ENCODE measurements at regions not wholly inside any gene's neighbourhood (a gene's known extent, or its start where the extent isn't known, plus 50 kb on each side); places are given as distances from the start of the nearest gene placed in this dataset.

- no peak overlapping the region for H3K4me3 ChIP-seq (ENCODE audit: low read length)
- TF ChIP-seq ZNF274 (IDR thresholded peaks at IDR 0.05; ENCODE audit: low read depth, low read length): no peak
Measured at GRCh38 chr3:144257381-144257780, 285.8 kb downstream of the DIPK2A start.

GRCh38 chr3:144259267-144259666, 287.6 kb downstream of the DIPK2A start:
- TF ChIP-seq ZNF274 (IDR thresholded peaks at IDR 0.05; ENCODE audit: low read depth, low read length): no peak
- H3K4me3 ChIP-seq (ENCODE audit: low read length): no peak overlapping the region

GRCh38 chr3:144263706-144264105, 292.1 kb downstream of the DIPK2A start:
- no peak for TF ChIP-seq ZNF274 (IDR thresholded peaks at IDR 0.05; ENCODE audit: low read depth, low read length)
- no peak overlapping the region for H3K4me3 ChIP-seq (ENCODE audit: low read length)

- no peak for TF ChIP-seq ZNF274 (IDR thresholded peaks at IDR 0.05; ENCODE audit: low read depth, low read length)
- H3K4me3 ChIP-seq (ENCODE audit: low read length): no peak overlapping the region
Measured at GRCh38 chr3:144264350-144264749, 292.7 kb downstream of the DIPK2A start.

- no peak for TF ChIP-seq ZNF274 (IDR thresholded peaks at IDR 0.05; ENCODE audit: low read depth, low read length)
- no peak overlapping the region for H3K4me3 ChIP-seq (ENCODE audit: low read length)
Measured at GRCh38 chr3:144264794-144265193, 293.2 kb downstream of the DIPK2A start.

GRCh38 chr3:144265542-144266100, 294.0 kb downstream of the DIPK2A start:
- TF ChIP-seq ZNF274 (IDR thresholded peaks at IDR 0.05; ENCODE audit: low read depth, low read length): no peak
- no peak overlapping the region for H3K4me3 ChIP-seq (ENCODE audit: low read length)

GRCh38 chr3:144270100-144270499, 298.5 kb downstream of the DIPK2A start:
- no peak for TF ChIP-seq ZNF274 (IDR thresholded peaks at IDR 0.05; ENCODE audit: low read depth, low read length)
- H3K4me3 ChIP-seq (ENCODE audit: low read length): no peak overlapping the region

GRCh38 chr3:144272680-144273079, 301.1 kb downstream of the DIPK2A start:
- TF ChIP-seq ZNF274 (IDR thresholded peaks at IDR 0.05; ENCODE audit: low read depth, low read length): no peak
- no peak overlapping the region for H3K4me3 ChIP-seq (ENCODE audit: low read length)

- H3K4me3 ChIP-seq (ENCODE audit: low read length): no peak overlapping the region
- no peak for TF ChIP-seq ZNF274 (IDR thresholded peaks at IDR 0.05; ENCODE audit: low read depth, low read length)
Measured at GRCh38 chr3:144273601-144274000, 302.0 kb downstream of the DIPK2A start.

- no peak for TF ChIP-seq ZNF274 (IDR thresholded peaks at IDR 0.05; ENCODE audit: low read depth, low read length)
- H3K4me3 ChIP-seq (ENCODE audit: low read length): no peak overlapping the region
Measured at GRCh38 chr3:144275005-144275404, 303.4 kb downstream of the DIPK2A start.

- TF ChIP-seq ZNF274 (IDR thresholded peaks at IDR 0.05; ENCODE audit: low read depth, low read length): no peak
Measured at GRCh38 chr3:144282313-144282712, 310.7 kb downstream of the DIPK2A start.

GRCh38 chr3:144286235-144286910, 314.8 kb downstream of the DIPK2A start:
- H3K4me3 ChIP-seq (ENCODE audit: low read length): no peak overlapping the region

More at GRCh38 chr3:144282313-144282712, 310.7 kb downstream of the DIPK2A start:
- no peak overlapping the region for H3K4me3 ChIP-seq (ENCODE audit: low read length)

GRCh38 chr3:144287001-144287400, 315.4 kb downstream of the DIPK2A start:
- no peak overlapping the region for H3K4me3 ChIP-seq (ENCODE audit: low read length)
- TF ChIP-seq ZNF274 (IDR thresholded peaks at IDR 0.05; ENCODE audit: low read depth, low read length): no peak

More at GRCh38 chr3:144286235-144286910, 314.8 kb downstream of the DIPK2A start:
- no peak for TF ChIP-seq ZNF274 (IDR thresholded peaks at IDR 0.05; ENCODE audit: low read depth, low read length)

GRCh38 chr3:144289057-144289456, 317.4 kb downstream of the DIPK2A start:
- no peak for TF ChIP-seq ZNF274 (IDR thresholded peaks at IDR 0.05; ENCODE audit: low read depth, low read length)
- H3K4me3 ChIP-seq (ENCODE audit: low read length): no peak overlapping the region

GRCh38 chr3:144294659-144295538, 323.3 kb downstream of the DIPK2A start:
- no peak for TF ChIP-seq ZNF274 (IDR thresholded peaks at IDR 0.05; ENCODE audit: low read depth, low read length)
- H3K4me3 ChIP-seq (ENCODE audit: low read length): no peak overlapping the region
